Testis (tissue), 2 donors: ENCODE measurements at regions not wholly inside any gene's neighbourhood (a gene's known extent, or its start where the extent isn't known, plus 50 kb on each side); places are given as distances from the start of the nearest gene placed in this dataset.

ENCODE experiments used
- CTCF ChIP-seq, 3 experiments: fragments of 450-650 bp in 2 of 3; fragments of 200-600 bp in 1 of 3; sonication (generic) in 1 of 3; IDR thresholded peaks; one replicate each; pipeline ENCODE4 v1.5.1; 2016 to 2019; ENCODE audit warnings: antibody characterized with exemption in 3 of 3, mild to moderate bottlenecking in 2 of 3, moderate library complexity in 1 of 3
- POLR2A ChIP-seq: fragments of 450-650 bp; IDR thresholded peaks from one replicate; pipeline ENCODE4 v1.6.1; 2017; ENCODE audit warnings: antibody characterized with exemption, mild to moderate bottlenecking, moderate library complexity

- no peak for TF ChIP-seq CTCF (IDR thresholded peaks at IDR 0.05)
- no peak for TF ChIP-seq POLR2A
These were observed 84.9 kb downstream of the PDCL3 start for GRCh38 chr2:100647709-100648108.
